RWPE1 (cell line): ENCODE measurements at regions not wholly inside any gene's neighbourhood (a gene's known extent, or its start where the extent isn't known, plus 50 kb on each side); places are given as distances from the start of the nearest gene placed in this dataset.

Experiments used
- CTCF ChIA-PET: fragments of 350-600 bp; sonication (Branson Sonifier 250); formaldehyde crosslinking; extraction: SDS; loops from one replicate; lab custom pipeline; 2021; lab: Yijun Ruan, JAX
- POLR2A ChIA-PET: fragments of 400-600 bp; formaldehyde crosslinking; extraction: SDS; loops from one replicate; lab custom pipeline; 2020; ENCODE audit warnings: antibody characterized with exemption; ENCODE audit not compliant: low non-redundant PET; lab: Yijun Ruan, JAX
- DNase-seq: peaks from one replicate; pipeline ENCODE4 v3.0.0; 2012; ENCODE audit warnings: low spot score
- H3K27ac ChIP-seq: fragments of 450-650 bp; 2 replicates; pipeline ENCODE4 v1.5.1; 2017
- CTCF ChIP-seq: fragments of 450-650 bp; conservative IDR thresholded peaks from 2 replicates; pipeline ENCODE4 v1.5.1; 2017; ENCODE audit warnings: low read depth, mild to moderate bottlenecking

- ChIA-PET CTCF (interaction anchor here (0.9 kb wide), 1 partner anchor 16 kb away, joined by 3 read pairs; no protein-coding TSS in a partner anchor), POLR2A (no interaction called here)
- TF ChIP-seq CTCF = no peak
- H3K27ac ChIP-seq = no peak overlapping the region
- DNase-seq = no peak
Observed at GRCh38 chr6:56837322-56837894, 117.5 kb upstream of the BEND6 start.

GRCh38 chr6:56835612-56836011 is 119.3 kb upstream of the BEND6 start:
- no peak for TF ChIP-seq CTCF
- DNase-seq = no peak
- no peak overlapping the region for H3K27ac ChIP-seq
- POLR2A ChIA-PET = no interaction called here
- CTCF ChIA-PET = no interaction called here

- POLR2A ChIA-PET = no interaction called here
Observed at GRCh38 chr6:56833873-56834272, 121.0 kb upstream of the BEND6 start.

GRCh38 chr6:56833127-56833791 is 121.6 kb upstream of the BEND6 start:
- DNase-seq = no peak
- POLR2A ChIA-PET = no interaction called here
- H3K27ac ChIP-seq = no peak overlapping the region
- no peak for TF ChIP-seq CTCF
- CTCF ChIA-PET = no interaction called here

More at GRCh38 chr6:56833873-56834272, 121.0 kb upstream of the BEND6 start:
- no peak overlapping the region for H3K27ac ChIP-seq
- CTCF ChIA-PET = no interaction called here
- TF ChIP-seq CTCF = no peak
- no peak for DNase-seq

- no peak overlapping the region for H3K27ac ChIP-seq
- TF ChIP-seq CTCF = no peak
- POLR2A ChIA-PET = no interaction called here
- CTCF ChIA-PET = no interaction called here
- DNase-seq = no peak
Observed at GRCh38 chr6:56832225-56832624, 122.7 kb upstream of the BEND6 start.

- DNase-seq = no peak
- H3K27ac ChIP-seq = no peak overlapping the region
- CTCF ChIA-PET = no interaction called here
- no peak for TF ChIP-seq CTCF
- POLR2A ChIA-PET = no interaction called here
Observed at GRCh38 chr6:56831334-56831733, 123.6 kb upstream of the BEND6 start.
